ENCODE measurements at regions not wholly inside any gene's neighbourhood (a gene's known extent, or its start where the extent isn't known, plus 50 kb on each side); places are given as distances from the start of the nearest gene placed in this dataset.

GRCh38 chr7:46652317-46652716 lies 731.2 kb upstream of the IGFBP3 start:
- TF ChIP-seq REST (IDR thresholded peaks at IDR 0.05) = no peak
- TF ChIP-seq CTCF (IDR thresholded peaks at IDR 0.05; ENCODE audit: low read depth, low read length, missing input control) = no peak
- no peak for TF ChIP-seq FOXA1 (IDR thresholded peaks at IDR 0.05)
- TF ChIP-seq ATF3 (IDR thresholded peaks at IDR 0.05) = no peak

Measured in liver (tissue), 3 donors.